ENCODE measurements at regions not wholly inside any gene's neighbourhood (a gene's known extent, or its start where the extent isn't known, plus 50 kb on each side); places are given as distances from the start of the nearest gene placed in this dataset.
A peak's percentile ranks its signal among the peaks of the same experiment; 100 is the strongest.

DNA sequence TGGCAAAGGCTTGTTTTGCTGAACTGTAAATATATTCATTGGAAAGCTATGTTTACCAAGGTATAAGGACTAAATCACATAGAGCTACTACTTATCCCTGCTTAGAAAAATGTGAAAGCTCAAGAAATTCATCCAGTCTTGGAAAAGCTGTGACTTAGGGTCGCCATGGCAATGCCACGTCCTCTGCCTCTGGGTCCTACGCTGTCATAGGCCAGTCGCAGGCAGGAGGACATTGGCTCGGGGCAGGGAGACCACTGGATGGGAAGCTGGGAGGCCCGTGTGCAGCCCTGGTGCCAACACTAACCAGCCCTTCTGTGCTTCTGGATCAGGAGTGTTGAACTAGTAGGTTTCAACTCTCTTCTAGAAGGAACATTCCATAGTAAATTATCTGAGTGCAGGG is 67.3 kb upstream of the PDZD8 start:
- TF ChIP-seq POLR2AphosphoS5 (IDR thresholded peaks at IDR 0.05; ENCODE audit: low read depth, low read length) = no peak
- TF ChIP-seq, protein P1, sequence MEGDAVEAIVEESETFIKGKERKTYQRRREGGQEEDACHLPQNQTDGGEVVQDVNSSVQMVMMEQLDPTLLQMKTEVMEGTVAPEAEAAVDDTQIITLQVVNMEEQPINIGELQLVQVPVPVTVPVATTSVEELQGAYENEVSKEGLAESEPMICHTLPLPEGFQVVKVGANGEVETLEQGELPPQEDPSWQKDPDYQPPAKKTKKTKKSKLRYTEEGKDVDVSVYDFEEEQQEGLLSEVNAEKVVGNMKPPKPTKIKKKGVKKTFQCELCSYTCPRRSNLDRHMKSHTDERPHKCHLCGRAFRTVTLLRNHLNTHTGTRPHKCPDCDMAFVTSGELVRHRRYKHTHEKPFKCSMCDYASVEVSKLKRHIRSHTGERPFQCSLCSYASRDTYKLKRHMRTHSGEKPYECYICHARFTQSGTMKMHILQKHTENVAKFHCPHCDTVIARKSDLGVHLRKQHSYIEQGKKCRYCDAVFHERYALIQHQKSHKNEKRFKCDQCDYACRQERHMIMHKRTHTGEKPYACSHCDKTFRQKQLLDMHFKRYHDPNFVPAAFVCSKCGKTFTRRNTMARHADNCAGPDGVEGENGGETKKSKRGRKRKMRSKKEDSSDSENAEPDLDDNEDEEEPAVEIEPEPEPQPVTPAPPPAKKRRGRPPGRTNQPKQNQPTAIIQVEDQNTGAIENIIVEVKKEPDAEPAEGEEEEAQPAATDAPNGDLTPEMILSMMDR (IDR thresholded peaks at IDR 0.05) = no peak
- no peak for DNase-seq (ENCODE audit: low read depth, low spot score)
- ChIA-PET POLR2A (no interaction called here), CTCF (interaction anchor here (0.6 to 1.6 kb wide), 12 partner anchors 9 to 797 kb away, joined by 3 to 10 read pairs (median 4); no protein-coding TSS in a partner anchor)
- no peaks in the 10 kb centered on the region for H3K9me3 ChIP-seq (ENCODE audit: control insufficient read depth, insufficient read depth, low read depth, low read length)
- no peak overlapping the region for H3K4me3 ChIP-seq (ENCODE audit: low read depth in 2 of 2, low read length in 2 of 2)
- no peaks in the 10 kb centered on the region for H3K36me3 ChIP-seq (ENCODE audit: control insufficient read depth, insufficient read depth, low read length)
- no peaks in the 10 kb centered on the region for H3K27me3 ChIP-seq (ENCODE audit: control insufficient read depth, insufficient read depth, low read length)
- H3K4me1 ChIP-seq (ENCODE audit: control insufficient read depth, insufficient read depth, low read length) = no peaks in the 10 kb centered on the region
- in situ Hi-C loops (cut with HindIII; ENCODE audit: low pct_unique_long_range_greater_than_20kb, low sequenced_read_pairs) (no loop called here), intact Hi-C loops (cut with micrococcal nuclease; ENCODE audit: unreplicated experiment) (loop anchor here (2.0 kb wide), 1 partner anchor 36 kb away; no protein-coding TSS in a partner anchor)
- ATAC-seq = peak; percentile 61
- no peak overlapping the region for H3K27ac ChIP-seq (ENCODE audit: low read length)
- BruUV-seq (replicated peaks) = no TSS peak

DNA sequence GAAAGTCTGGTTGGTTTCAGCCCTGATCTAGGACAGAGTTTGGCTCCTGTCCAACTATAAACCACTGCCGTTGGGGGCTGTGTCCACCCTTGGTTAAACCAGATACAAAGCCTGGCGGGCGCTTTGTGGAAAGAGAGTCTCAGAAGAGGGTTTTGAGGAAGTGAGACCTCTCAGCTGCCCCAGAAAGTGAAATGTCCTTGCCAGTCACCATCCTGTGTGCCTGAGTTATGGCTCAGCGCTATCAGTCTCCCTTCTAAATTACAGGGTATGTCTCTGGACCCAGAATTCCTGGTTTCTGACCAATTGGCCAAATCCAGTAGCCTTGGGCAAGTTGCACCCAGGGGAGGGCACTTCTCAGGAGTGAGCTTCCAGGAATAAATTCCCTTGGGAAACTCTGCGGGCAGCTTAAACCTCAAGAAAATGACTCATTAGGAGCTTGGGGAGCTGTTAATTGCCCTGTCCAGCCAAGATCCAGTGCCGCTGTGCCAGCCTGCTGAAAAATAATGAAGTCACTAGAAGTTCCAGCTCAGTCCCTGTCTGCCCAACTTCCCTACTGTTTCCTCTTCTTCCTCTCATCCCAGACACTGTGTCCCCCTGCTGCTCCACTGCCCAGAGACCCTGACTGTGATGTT is 66.7 kb upstream of the PDZD8 start:
- Histone ChIP-seq H3K4me3 (ENCODE audit: low read depth in 2 of 2, low read length in 2 of 2) (peak overlapping the region in 1 of 2 experiments; percentile 13; a peak in 1 of 4 replicates), H3K36me3 (ENCODE audit: control insufficient read depth, insufficient read depth, low read length) (no peaks in the 10 kb centered on the region), H3K27me3 (ENCODE audit: control insufficient read depth, insufficient read depth, low read length) (no peaks in the 10 kb centered on the region), H3K27ac (ENCODE audit: low read length) (no peak overlapping the region), H3K9me3 (ENCODE audit: control insufficient read depth, insufficient read depth, low read depth, low read length) (no peaks in the 10 kb centered on the region), H3K4me1 (ENCODE audit: control insufficient read depth, insufficient read depth, low read length) (no peaks in the 10 kb centered on the region)
- POLR2A ChIA-PET = no interaction called here
- DNase-seq (ENCODE audit: low read depth, low spot score) (no peak), ATAC-seq (peak; percentile 82)
- intact Hi-C loops (cut with micrococcal nuclease; ENCODE audit: unreplicated experiment) (loop anchor here (2.0 kb wide), 1 partner anchor 37 kb away; no protein-coding TSS in a partner anchor), in situ Hi-C loops (cut with HindIII; ENCODE audit: low pct_unique_long_range_greater_than_20kb, low sequenced_read_pairs) (no loop called here)
- CTCF ChIA-PET = interaction anchor here (0.6 to 1.6 kb wide), 7 partner anchors 10 to 797 kb away, joined by 3 to 5 read pairs (median 3); no protein-coding TSS in a partner anchor
- BruUV-seq (replicated peaks) = no TSS peak
- TF ChIP-seq, protein P1 (IDR thresholded peaks at IDR 0.05) = no peak
- TF ChIP-seq SIN3A (IDR thresholded peaks at IDR 0.05; ENCODE audit: borderline replicate concordance, insufficient read depth, low read depth, low read length) (no peak), TCF7L2 (IDR thresholded peaks at IDR 0.05; ENCODE audit: low read depth, low read length) (no peak), POLR2AphosphoS5 (IDR thresholded peaks at IDR 0.05; ENCODE audit: low read depth, low read length) (no peak)
- TF ChIP-seq, protein P2, sequence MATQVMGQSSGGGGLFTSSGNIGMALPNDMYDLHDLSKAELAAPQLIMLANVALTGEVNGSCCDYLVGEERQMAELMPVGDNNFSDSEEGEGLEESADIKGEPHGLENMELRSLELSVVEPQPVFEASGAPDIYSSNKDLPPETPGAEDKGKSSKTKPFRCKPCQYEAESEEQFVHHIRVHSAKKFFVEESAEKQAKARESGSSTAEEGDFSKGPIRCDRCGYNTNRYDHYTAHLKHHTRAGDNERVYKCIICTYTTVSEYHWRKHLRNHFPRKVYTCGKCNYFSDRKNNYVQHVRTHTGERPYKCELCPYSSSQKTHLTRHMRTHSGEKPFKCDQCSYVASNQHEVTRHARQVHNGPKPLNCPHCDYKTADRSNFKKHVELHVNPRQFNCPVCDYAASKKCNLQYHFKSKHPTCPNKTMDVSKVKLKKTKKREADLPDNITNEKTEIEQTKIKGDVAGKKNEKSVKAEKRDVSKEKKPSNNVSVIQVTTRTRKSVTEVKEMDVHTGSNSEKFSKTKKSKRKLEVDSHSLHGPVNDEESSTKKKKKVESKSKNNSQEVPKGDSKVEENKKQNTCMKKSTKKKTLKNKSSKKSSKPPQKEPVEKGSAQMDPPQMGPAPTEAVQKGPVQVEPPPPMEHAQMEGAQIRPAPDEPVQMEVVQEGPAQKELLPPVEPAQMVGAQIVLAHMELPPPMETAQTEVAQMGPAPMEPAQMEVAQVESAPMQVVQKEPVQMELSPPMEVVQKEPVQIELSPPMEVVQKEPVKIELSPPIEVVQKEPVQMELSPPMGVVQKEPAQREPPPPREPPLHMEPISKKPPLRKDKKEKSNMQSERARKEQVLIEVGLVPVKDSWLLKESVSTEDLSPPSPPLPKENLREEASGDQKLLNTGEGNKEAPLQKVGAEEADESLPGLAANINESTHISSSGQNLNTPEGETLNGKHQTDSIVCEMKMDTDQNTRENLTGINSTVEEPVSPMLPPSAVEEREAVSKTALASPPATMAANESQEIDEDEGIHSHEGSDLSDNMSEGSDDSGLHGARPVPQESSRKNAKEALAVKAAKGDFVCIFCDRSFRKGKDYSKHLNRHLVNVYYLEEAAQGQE (IDR thresholded peaks at IDR 0.05; ENCODE audit: insufficient read depth in 1 of 2, low read depth in 2 of 2, low read length in 1 of 2) = no peak
